Left renal pelvis (tissue), 4 donors: ENCODE measurements at regions not wholly inside any gene's neighbourhood (a gene's known extent, or its start where the extent isn't known, plus 50 kb on each side); places are given as distances from the start of the nearest gene placed in this dataset.

Experiments used
- DNase-seq, 4 donors: peaks; one replicate each; pipeline ENCODE4 v3.0.0-alpha.2; 2013; ENCODE audit warnings: low read depth in 4 of 4, low spot score in 3 of 4

DNA sequence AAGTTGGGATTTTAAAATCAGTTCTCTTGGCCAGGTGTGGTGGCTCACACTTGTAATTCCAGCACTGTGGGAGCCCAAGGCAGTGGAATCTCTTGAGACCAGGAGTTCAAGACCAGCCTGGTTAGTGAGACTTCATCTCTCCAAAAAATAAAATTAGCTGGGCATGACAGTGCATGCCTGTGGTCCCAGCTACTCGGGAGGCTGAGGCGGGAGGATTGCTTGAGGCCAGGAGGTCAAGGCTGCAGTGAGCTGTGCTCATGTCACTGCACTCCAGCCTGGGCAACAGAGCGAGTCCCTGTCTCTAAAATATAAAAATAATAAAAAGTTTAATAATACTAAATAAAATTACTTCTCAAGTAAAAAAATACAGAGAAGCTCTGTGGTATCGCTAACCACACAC lies 77.5 kb downstream of the FOXA2 start:
- no peak for DNase-seq

DNA sequence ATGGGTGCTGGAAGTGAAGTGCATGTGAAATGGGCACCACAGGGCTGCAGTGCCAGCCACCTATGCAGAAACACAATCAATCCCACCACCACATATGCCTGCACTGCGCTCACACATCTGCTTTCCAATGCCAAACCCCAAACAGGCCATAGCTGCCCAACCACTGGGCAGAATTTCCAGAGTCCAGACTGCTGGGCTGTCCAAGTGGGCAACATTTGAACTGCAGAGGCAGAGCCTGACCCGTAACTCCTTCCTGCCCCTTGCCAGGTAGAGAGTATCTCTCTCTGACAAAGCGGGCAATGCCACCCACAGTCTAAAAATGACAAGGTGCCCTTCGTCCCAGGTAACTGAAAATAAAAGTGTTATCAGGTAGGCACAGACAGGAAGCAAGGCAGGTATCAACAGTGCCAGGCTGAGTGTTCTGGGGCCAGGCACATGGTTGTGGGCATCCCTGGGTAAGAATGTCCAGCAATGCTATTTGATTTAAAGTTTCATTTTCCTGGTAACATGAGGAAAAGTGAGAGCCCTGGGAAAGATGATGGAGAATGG lies 79.5 kb downstream of the FOXA2 start:
- no peak for DNase-seq

DNA sequence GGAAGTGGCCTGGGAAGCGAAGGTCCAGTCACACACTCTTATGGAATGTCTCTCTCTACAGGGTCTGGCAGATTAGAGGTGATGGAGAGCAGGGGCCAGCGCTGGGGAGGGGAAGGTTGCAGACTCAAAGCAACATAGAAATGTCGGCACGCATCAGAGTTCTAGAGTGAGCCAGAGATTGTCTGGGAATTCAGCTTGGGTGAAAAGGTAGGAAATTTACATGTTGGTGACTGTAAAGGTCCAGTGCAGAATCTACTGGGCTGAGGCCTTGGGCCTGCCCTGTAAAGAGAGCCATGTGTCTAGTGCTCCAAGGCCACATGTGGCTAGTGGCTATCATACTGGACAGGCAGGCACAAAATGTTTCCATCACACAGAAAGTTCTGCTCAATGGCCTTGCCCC lies 80.8 kb downstream of the FOXA2 start:
- no peak for DNase-seq

DNA sequence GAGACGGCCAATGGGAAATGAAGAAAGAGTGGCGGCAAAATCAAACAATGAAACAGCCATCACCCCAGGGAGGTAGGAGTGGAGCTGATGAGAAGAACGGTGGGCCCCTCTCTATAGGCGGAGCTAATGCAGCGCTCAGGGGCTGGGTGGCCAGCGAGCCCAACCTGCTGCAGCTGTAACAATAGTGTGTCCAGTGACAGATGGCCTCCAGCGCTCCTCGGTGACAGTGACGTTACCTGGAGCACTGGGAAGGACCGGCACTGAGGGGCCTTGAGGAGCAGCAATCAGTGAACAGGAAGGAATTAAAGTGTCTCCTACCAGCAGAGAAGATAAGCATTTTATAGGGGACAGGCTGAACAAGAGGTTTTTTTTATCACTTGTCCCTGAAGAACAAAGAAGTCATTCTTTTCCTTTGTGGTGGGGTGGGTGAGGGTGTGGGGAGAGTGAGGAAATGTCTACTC lies 81.6 kb downstream of the FOXA2 start:
- DNase-seq, result no peak

DNA sequence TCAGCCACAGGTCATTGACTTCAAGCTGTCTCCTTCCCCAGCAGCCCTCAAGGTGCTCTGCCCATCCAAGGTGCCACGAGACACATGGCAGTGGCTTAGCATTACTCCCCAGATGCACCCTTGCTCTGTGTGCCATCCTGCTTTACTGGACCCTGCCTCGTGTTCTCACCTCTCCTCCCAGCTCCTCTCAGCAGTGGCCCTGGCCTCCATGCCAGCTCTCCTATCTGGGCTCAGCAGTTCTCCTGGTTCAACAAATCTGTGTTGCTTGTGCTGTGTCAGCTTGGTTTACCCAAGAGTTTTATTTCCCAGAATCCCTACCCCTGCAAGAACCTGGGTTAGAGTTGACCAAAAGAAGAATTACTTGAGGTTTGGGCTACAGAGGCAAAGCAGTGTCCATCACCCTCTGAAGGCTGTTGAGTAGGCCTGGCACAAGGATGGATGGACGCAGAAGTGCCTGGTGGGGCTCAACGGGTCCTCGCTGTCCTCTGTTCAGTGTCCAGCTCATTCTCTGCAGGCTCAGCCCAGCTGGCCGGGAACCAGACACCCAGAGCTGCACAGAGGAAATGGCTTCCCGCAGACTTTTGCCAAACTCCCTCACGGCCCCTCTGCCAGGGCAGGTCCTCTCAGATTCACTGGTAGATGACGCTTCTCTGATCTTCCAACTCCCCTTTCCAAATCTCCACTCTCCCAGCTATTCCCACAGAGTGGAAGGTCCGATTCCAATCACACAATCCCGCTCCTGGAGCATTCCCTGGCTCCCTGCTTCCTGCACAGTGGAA lies 82.6 kb downstream of the FOXA2 start:
- DNase-seq, result no peak

DNA sequence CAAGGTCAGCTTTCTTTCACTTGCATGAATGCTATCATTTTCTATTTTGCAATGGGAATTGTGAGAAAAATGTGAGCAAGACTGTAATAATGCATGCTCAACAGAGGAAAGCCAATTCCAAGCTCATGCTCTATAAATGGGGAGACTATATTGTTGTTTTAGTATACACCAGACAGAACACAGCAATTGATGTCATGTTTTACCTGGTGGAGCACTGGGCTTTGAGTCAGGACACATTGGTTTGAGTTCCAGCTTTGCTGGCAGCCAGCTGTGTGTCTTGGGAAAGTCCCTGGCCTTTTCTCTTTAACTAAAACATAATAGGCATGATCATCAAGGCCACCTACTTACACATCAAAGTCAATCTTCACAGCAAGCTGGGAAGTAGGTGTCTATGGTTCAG lies 83.3 kb downstream of the FOXA2 start:
- DNase-seq, result no peak

DNA sequence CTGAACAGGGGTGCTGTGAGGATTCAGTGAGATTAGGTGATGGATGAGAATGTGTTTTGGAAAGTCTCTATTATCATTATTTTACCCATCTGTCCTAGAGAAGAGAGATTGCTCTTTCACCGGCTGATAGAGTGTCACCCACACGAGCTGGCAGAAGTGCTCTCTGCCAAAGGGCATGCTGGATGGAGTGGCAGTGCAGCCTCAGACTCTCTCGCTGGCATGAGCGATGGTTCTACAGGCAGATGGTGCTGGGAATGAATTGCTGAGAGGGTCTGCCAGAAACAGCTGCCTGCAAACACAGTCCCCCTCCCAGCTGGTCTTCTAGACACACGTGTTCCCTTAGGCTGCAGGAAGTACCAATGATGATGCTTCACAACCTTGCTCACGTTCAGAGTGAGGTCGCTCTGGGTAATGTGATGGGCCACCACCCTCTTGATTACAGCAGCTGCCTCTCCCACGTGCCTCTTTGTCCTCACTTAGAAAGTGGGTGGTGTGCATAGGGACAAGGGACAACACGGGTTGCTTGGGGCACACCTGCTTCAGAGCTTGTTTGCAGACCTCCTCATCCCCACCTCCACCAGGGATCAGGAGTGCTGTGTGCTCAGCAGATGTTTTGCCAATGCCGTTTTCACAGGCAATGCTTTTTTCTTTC lies 84.7 kb downstream of the FOXA2 start:
- DNase-seq, result no peak

DNA sequence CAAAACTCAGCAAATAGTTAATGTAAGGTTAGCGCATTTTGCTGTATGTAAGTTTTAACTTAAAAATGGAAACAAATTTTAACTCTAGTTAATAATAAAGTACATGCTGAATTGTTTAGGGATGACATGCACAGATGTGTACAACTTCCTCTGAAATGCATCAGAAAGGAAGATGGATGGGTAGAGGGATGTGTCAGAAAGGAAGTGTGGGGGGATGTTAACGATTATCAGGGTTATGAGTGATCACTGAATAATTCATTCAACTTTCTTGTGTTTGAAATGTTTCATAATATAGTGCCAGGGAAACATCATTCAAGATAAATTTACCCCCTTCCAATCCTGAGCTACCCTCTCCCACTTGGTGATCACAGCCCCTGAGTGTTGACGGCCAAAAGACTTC lies 87.6 kb downstream of the FOXA2 start:
- DNase-seq, result no peak

DNA sequence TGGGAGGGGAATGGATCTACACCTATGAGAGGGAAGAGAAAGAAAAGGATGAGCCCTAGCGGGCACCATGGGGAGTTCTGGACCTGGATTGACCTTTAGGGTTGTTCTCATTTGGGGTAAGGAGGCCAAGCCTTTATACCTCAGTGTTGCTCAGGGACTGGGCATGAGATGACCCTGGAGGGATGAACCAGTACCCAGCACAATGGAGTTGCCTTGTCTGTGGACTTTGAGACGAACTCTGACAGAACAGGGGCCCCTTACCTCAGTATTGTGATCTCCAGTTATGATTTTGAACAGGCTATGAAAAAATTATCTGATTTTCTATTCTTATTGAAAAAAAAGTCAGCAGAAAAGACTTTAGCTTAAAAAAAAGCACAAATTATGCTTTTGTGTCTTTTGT lies 88.6 kb downstream of the FOXA2 start:
- no peak for DNase-seq

DNA sequence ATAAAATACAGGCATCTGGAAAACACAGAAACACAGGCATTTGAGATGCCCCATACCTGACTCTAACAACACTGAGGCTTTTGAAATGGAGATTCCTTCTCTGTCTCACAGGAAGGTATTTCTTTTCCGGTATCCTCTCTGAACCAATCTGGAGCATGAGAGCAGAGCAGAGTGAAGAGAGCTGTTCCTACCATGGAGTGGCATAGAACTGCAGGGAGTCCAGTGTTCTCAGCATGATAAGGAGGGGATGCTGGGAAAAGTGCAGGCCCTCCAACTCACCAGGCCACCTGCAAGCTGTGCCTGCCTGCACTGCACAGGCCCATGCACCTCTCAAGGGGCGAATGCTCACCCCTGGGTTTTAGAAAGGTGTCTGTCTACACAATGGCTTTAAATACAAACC lies 89.2 kb downstream of the FOXA2 start:
- DNase-seq, result no peak

DNA sequence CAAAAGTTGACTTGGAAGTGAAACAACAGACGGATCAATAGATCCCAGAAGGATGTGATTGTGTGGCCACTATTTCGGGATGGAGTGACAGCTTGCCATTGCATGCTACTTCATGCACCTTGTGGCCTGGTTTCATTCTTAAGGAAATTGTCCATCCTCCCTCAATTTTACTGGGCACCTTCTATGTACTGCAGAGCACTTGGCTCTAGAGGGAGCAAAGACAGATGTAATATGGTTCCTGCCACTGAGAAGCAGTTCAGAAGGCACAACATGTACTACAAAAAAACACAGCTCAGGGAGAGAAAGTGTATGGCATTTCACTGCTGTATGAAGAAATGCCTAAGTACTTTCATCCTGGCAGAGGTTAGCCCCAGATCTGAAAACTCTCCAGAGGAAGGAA lies 91.9 kb downstream of the FOXA2 start:
- no peak for DNase-seq

DNA sequence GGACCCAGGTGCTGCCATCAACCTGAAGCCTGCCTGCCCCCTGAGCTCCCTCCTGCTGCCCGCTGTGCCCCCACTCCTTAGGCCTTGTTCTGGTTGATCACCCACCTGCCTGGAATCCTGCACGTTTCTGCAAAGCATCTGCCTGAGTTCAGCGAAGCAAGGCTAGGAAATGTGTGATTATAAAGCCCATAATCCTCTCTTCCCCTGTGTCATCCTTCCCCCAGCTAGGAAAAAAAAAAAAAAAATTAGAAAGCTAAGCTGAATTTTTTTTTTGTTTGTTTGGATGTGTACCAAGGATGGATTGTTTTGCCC lies 93.2 kb downstream of the FOXA2 start:
- peak in 2 of 4 donors; percentile 27 to 36 for DNase-seq

DNA sequence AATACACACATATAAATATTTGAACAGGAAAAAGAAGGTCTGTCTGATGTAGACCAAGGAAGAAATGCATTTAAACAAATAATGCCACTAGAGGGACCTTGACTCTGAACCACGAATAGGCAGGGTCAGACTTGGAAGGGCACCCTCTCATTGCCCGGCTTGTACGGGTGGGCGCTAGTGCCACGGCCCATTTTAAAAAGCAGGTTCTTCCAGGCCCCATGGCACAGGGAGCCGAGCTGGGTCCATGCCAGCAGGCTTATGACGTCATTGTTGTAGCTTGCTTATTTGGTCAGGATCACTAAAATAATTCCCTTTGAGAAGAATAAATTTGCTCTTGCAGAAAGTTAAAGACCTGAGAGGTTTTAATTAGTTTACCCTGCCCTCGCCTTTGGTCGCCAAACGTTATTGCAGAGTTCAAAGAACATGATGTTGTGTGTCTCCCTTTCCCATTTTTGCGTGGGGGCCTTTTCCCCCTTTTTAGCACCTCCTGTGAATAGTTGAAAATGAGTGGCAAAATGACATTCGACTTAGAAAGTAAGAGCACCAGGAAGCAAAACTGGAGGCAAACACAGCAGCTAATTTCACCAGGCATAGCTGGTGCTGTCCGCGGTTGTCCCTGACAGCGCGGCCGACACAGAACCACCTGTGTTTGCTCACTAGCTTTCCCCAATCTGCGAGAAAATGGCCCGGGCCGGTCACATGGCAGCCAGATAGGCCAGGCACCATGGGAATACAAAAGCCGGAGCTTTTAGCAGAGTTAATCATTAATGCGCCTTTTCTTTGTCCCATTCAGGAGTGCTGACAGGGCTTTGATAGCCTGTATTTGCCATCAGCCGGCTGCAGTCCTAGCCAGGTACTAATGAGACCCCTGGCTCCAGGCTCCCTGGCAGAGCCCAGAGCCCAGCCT lies 93.8 kb downstream of the FOXA2 start:
- peak; percentile 38 to 62 (median 54) for DNase-seq

DNA sequence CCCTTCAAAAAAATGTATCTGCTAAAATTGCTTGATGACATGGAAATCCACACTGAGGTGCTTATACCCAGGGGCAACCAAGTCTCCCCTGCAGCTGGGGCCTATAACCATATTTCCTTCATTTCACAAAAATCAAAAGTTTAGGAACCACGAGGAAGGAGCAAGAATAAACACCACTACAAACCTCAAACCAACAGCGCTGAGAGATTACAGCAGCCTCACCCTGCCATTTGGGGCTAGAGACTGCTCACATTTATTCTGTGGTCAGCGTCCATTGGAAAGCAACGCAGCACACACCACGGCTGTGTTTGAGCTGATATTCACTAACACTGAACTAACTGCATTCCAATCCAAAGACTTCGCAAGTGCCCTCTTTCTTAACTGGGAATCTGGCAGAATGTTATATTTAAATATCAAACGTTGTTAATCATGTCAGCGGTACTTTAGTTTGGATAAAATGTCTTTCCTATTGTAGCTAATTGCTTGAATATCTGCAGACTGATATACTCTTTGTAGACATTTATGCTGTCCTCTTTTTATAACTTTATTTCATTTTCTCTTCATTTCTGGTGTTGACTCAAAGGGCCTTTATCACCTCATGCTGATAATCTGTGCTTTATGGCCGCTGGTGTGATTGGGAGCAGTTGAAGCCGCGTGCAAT lies 94.6 kb downstream of the FOXA2 start:
- no peak for DNase-seq

DNA sequence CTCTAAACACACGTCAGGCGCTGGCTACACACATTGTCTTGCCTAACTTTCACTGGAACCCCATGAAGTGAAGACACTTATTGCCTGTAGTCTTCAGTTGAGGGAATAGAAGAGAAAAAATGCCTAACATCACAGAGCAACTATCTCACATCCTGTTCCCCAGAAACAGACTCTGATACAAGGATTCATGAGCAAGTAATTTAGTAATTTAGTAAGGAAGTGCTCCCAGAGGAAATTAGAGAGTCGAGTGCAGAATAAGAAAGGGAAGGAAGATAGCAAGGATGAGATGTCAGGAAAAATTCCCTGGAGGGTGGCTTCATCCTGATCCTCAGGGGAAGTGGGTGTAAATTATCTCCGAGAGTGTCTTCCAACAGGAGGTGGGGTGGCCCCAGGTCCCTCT lies 104.0 kb downstream of the FOXA2 start:
- DNase-seq, result no peak

DNA sequence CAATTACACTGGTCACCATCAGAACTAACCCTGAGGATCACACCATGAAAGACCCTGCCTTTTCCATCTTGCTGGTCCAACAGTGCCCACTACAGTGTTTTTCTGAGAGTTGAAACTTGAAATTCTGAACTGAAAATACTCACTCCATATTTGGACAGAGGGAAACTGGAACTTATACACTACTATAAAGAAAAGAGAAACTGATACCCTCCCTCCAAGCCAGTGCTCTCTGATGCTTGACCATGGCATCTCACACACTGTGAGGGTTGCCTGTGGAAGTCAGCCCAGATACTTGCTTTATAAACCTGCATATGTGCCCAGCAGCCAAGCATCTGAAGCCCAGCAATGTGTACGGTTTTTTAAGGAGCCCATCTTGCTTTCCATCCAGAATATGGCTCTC lies 108.7 kb downstream of the FOXA2 start:
- no peak for DNase-seq

DNA sequence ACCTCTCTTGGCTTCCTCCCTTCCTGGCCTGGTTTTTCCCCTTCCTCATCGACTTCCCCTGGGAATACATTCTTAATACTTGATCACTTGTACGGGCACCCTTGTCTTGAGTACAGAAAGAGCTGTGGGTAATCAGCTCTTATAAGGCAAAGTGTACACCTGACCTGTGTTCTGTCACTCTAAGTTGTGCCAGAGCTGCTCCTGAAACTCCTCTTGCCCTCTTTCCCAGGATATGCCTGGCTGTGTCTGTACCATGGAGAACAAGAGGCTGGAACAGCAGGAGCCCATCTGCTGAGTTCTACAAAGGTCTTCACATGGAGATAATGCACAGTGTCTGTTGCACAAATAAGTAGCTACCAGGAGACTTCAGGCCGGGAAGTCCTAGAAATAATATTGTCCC lies 110.1 kb downstream of the FOXA2 start:
- DNase-seq, result no peak

DNA sequence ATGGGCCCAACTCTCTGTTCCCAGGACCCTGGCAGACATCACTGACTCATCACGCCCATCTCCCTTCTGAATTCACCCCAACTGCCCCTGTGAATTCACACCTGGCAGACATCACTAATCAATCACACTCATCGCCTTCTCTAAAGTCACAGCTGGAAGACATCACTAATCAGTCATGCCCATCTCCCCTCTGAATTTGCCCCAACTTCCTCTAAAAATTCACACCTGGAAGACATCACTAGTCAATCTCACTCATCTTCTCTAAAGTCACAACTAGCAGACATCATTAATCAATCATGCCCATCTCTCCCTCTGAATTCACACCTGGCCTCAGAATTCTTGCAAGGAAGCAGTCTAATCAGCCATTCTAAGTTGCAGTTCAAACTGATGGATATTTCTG lies 111.1 kb downstream of the FOXA2 start:
- no peak for DNase-seq

DNA sequence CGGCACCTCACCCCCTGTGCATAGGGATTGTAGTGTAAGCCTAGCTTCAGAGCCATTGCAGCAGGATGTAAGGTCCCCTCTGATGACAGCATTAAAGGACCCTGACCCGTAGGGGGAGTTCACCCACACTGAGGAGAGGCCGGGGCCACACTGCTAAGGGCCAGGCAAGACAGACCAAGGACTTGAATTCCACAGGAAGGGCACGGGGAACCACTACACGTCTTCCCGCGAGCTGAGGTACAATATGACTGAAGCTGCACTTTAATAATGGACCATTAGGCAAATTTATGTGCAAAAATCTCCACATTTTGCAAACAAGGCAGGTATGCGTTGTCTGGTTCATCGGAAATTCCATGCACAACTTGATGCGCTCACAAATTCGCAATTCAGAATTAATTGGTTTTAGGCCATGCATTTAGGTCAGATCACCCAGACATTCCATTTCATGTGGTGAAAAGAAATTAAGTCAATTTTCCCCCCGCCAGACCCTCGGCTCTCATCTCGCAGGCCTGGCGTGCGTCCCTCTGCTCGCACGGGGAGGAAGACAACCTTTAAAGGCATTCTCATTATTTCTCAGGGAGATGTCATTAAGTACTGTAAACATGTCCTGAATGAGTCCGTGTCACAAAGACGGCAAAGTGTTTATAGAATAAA lies 111.8 kb downstream of the FOXA2 start:
- DNase-seq, result no peak

DNA sequence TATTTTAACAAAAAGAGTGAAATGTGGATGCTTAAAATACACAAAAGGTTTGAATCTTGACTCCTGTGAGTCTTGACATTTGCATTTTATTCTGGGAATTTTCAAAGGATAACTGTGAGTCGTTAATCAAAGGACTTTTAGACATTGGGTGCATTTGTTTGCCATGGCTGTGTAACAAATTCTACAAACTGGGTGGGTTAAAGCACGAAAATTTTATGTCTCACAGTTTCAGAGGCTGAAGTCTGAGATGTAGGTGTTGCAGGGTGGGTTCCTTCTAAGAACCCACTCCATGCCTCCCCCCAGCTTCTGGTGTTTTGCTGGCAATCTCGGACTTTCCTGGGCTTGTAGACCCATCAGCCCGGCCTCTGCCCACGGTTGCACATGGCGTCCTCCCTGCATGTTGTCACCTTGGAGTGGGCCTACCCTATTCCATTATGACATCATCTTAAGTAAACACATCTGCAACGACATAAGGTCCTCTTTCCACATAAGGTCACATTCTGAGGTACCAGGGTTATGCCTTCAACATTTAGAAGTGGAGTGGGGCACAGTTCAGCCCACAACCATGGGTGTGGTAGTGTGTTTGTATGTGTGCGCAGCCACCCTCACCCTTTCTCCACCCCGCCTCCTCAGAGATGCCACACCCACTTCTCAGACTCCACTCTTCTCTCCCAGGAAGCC lies 113.1 kb downstream of the FOXA2 start:
- DNase-seq, result no peak
